ENCODE measurements at regions not wholly inside any gene's neighbourhood (a gene's known extent, or its start where the extent isn't known, plus 50 kb on each side); places are given as distances from the start of the nearest gene placed in this dataset.

GRCh38 chr5:4156153-4156552, 560.5 kb downstream of the IRX1 start:
- TF ChIP-seq HDGF (IDR thresholded peaks at IDR 0.05; ENCODE audit: borderline replicate concordance) (no peak), SUZ12 (IDR thresholded peaks at IDR 0.05) (no peak), PKNOX1 (IDR thresholded peaks at IDR 0.05) (no peak), LEF1 (IDR thresholded peaks at IDR 0.05; ENCODE audit: borderline replicate concordance) (no peak), SP1 (IDR thresholded peaks at IDR 0.05) (no peak), L3MBTL2 (conservative IDR thresholded peaks at IDR 0.05) (no peak), NFRKB (IDR thresholded peaks at IDR 0.05) (no peak), FOXK2 (IDR thresholded peaks at IDR 0.05) (no peak), FOXA1 (IDR thresholded peaks at IDR 0.05) (no peak), FOXM1 (IDR thresholded peaks at IDR 0.05; ENCODE audit: borderline replicate concordance) (no peak), ARNT (IDR thresholded peaks at IDR 0.05) (no peak), CTBP1 (IDR thresholded peaks at IDR 0.05; ENCODE audit: borderline replicate concordance) (no peak), BHLHE40 (IDR thresholded peaks at IDR 0.05; ENCODE audit: borderline replicate concordance) (no peak)

Measured in HEK293T (cell line).